DND-41 (cell line): ENCODE measurements at regions not wholly inside any gene's neighbourhood (a gene's known extent, or its start where the extent isn't known, plus 50 kb on each side); places are given as distances from the start of the nearest gene placed in this dataset.

Experiments
- ATAC-seq: fragments of 200-7000 bp; cut with Tn5 transposase; 3 replicates; pipeline ENCODE4 v1.9.1; 2021; ENCODE audit warnings: low read depth; ENCODE audit not compliant: insufficient read depth
- DNase-seq: peaks from one replicate; pipeline ENCODE4 v3.0.0-alpha.2; 2020
- H2AFZ ChIP-seq: 2 replicates; pipeline ENCODE4 v1.6.0; 2012; ENCODE audit warnings: low read depth, low read length
- H3K27ac ChIP-seq: 2 replicates; pipeline ENCODE4 v1.5.1; 2012; ENCODE audit warnings: low read length, inconsistent platforms
- H3K27me3 ChIP-seq: fragments of 200-600 bp; sonication (generic); 2 replicates; pipeline ENCODE4 v1.6.0; 2012; ENCODE audit warnings: low read length, mild to moderate bottlenecking, inconsistent platforms; ENCODE audit not compliant: insufficient read depth, poor library complexity
- H3K36me3 ChIP-seq: 2 replicates; pipeline ENCODE4 v1.5.1; 2012; ENCODE audit warnings: low read length, inconsistent platforms; ENCODE audit not compliant: insufficient read depth
- H3K4me1 ChIP-seq: 2 replicates; pipeline ENCODE4 v1.5.1; 2012; ENCODE audit warnings: mild to moderate bottlenecking, low read length; ENCODE audit not compliant: insufficient read depth
- H3K4me2 ChIP-seq: 2 replicates; pipeline ENCODE4 v1.6.0; 2012; ENCODE audit warnings: mild to moderate bottlenecking, moderate library complexity, low read length, inconsistent platforms; ENCODE audit not compliant: insufficient read depth
- H3K4me3 ChIP-seq, 2 experiments: fragments of 200-600 bp in 1 of 2; shearing (Covaris generic) in 1 of 2; 2 replicates each; pipeline ENCODE4 v1.5.1; 2012 to 2016; ENCODE audit warnings: inconsistent platforms in 2 of 2, low read length in 2 of 2, mild to moderate bottlenecking in 2 of 2, low read depth in 1 of 2, moderate library complexity in 1 of 2
- H3K79me2 ChIP-seq: 2 replicates; pipeline ENCODE4 v1.6.0; 2012; ENCODE audit warnings: low read length, inconsistent platforms; ENCODE audit not compliant: insufficient read depth
- H3K9ac ChIP-seq: 2 replicates; pipeline ENCODE4 v1.6.0; 2012; ENCODE audit warnings: low read depth, mild to moderate bottlenecking, inconsistent platforms, low read length, moderate library complexity
- H3K9me3 ChIP-seq: 2 replicates; pipeline ENCODE4 v1.5.1; 2012; ENCODE audit warnings: low read length, moderate library complexity, mild to moderate bottlenecking, inconsistent platforms; ENCODE audit not compliant: insufficient read depth, severe bottlenecking
- H4K20me1 ChIP-seq: 2 replicates; pipeline ENCODE4 v1.6.0; 2012; ENCODE audit warnings: low read length; ENCODE audit not compliant: insufficient read depth
- CTCF ChIP-seq: IDR thresholded peaks from 2 replicates; pipeline ENCODE4 v1.5.1; 2012; ENCODE audit warnings: borderline replicate concordance, low read length, moderate library complexity, mild to moderate bottlenecking; ENCODE audit not compliant: poor library complexity, severe bottlenecking; ENCODE audit errors: extremely low read depth
- EZH2 ChIP-seq: IDR thresholded peaks from 3 replicates; pipeline ENCODE4 v1.6.1; 2012; ENCODE audit warnings: borderline replicate concordance, low read depth, mild to moderate bottlenecking, moderate library complexity, low read length, inconsistent platforms; ENCODE audit not compliant: severe bottlenecking

- Histone ChIP-seq H2AFZ (no peak overlapping the region), H3K79me2 (no peaks in the 10 kb centered on the region), H3K36me3 (no peaks in the 10 kb centered on the region), H3K4me3 (no peak overlapping the region), H3K9me3 (no peaks in the 10 kb centered on the region), H3K9ac (no peak overlapping the region), H3K4me2 (no peak overlapping the region), H3K27me3 (peaks cover 2% of the 10 kb centered on the region), H3K27ac (no peak overlapping the region), H4K20me1 (no peaks in the 10 kb centered on the region), H3K4me1 (no peaks in the 10 kb centered on the region)
- DNase-seq (no peak), ATAC-seq (no peak)
- TF ChIP-seq CTCF (no peak), EZH2 (no peak)
Observed at GRCh38 chr2:236988690-236989624, 96.7 kb upstream of the COPS8 start.

GRCh38 chr2:236990552-236990951, 95.1 kb upstream of the COPS8 start:
- Histone ChIP-seq H4K20me1 (no peaks in the 10 kb centered on the region), H3K9ac (no peak overlapping the region), H3K36me3 (no peaks in the 10 kb centered on the region), H3K4me3 (no peak overlapping the region), H3K79me2 (no peaks in the 10 kb centered on the region), H3K27ac (no peak overlapping the region), H3K4me2 (no peak overlapping the region), H2AFZ (no peak overlapping the region), H3K4me1 (no peaks in the 10 kb centered on the region), H3K27me3 (peaks cover 2% of the 10 kb centered on the region), H3K9me3 (no peaks in the 10 kb centered on the region)
- DNase-seq (no peak), ATAC-seq (no peak)
- TF ChIP-seq CTCF: no peak
- no peak for TF ChIP-seq EZH2

- Histone ChIP-seq H3K27me3 (peaks cover 2% of the 10 kb centered on the region), H3K9ac (no peak overlapping the region), H3K79me2 (no peaks in the 10 kb centered on the region), H2AFZ (no peak overlapping the region), H3K4me1 (no peaks in the 10 kb centered on the region), H3K4me2 (no peak overlapping the region), H3K9me3 (no peaks in the 10 kb centered on the region), H3K4me3 (no peak overlapping the region), H3K27ac (no peak overlapping the region), H4K20me1 (no peaks in the 10 kb centered on the region), H3K36me3 (no peaks in the 10 kb centered on the region)
- no peak for DNase-seq
- TF ChIP-seq EZH2 (no peak), CTCF (no peak)
- no peak for ATAC-seq
Observed at GRCh38 chr2:236991874-236992273, 93.8 kb upstream of the COPS8 start.

- Histone ChIP-seq H3K4me3 (no peak overlapping the region), H3K4me2 (no peak overlapping the region), H2AFZ (no peak overlapping the region), H3K79me2 (no peaks in the 10 kb centered on the region), H3K9me3 (no peaks in the 10 kb centered on the region), H3K9ac (no peak overlapping the region), H3K27me3 (peaks cover 4% of the 10 kb centered on the region), H4K20me1 (no peaks in the 10 kb centered on the region), H3K4me1 (no peaks in the 10 kb centered on the region), H3K36me3 (no peaks in the 10 kb centered on the region), H3K27ac (no peak overlapping the region)
- DNase-seq (no peak), ATAC-seq (no peak)
- no peak for TF ChIP-seq EZH2
- TF ChIP-seq CTCF: no peak
Observed at GRCh38 chr2:236993286-236993685, 92.4 kb upstream of the COPS8 start.
